ENCODE measurements at regions not wholly inside any gene's neighbourhood (a gene's known extent, or its start where the extent isn't known, plus 50 kb on each side); places are given as distances from the start of the nearest gene placed in this dataset.

- DNase-seq (no peak), ATAC-seq (no peak)
- no peaks in the 10 kb centered on the region for H3K9me3 ChIP-seq
- H3K4me1 ChIP-seq: no peaks in the 10 kb centered on the region
- intact Hi-C loops (cut with DNase I): no loop called here
- H3K27ac ChIP-seq: no peak overlapping the region
- WGBS, 3 donors: 80 to 86% (median 84%) methylated on average over 24 of the region's 24 CpGs
- peaks cover 0 to 5% (median 0%) of the 10 kb centered on the region in 3 donors for H3K27me3 ChIP-seq (ENCODE audit: insufficient read depth in 3 of 3, low read length in 2 of 3)
- no peak overlapping the region for H3K4me3 ChIP-seq
- no peaks in the 10 kb centered on the region for H3K36me3 ChIP-seq (ENCODE audit: insufficient read depth in 1 of 2, low read depth in 1 of 2)
- no peak for TF ChIP-seq CTCF (IDR thresholded peaks at IDR 0.05)
Observed at GRCh38 chr10:128475686-128476367, 349.6 kb upstream of the MKI67 start.

GRCh38 chr10:128476368-128476725 lies 350.1 kb upstream of the MKI67 start:
- no peak for TF ChIP-seq CTCF (IDR thresholded peaks at IDR 0.05)
- ATAC-seq (no peak), DNase-seq (no peak)
- H3K4me1 ChIP-seq: no peaks in the 10 kb centered on the region
- intact Hi-C loops (cut with DNase I): no loop called here
- H3K9me3 ChIP-seq: no peaks in the 10 kb centered on the region
- no peak overlapping the region for H3K4me3 ChIP-seq
- H3K27me3 ChIP-seq (ENCODE audit: insufficient read depth in 3 of 3, low read length in 2 of 3): peaks cover 0 to 3% (median 0%) of the 10 kb centered on the region in 3 donors
- WGBS, 3 donors: 72 to 77% (median 73%) methylated on average over 7 of the region's 7 CpGs
- no peaks in the 10 kb centered on the region for H3K36me3 ChIP-seq (ENCODE audit: insufficient read depth in 1 of 2, low read depth in 1 of 2)
- H3K27ac ChIP-seq: no peak overlapping the region

DNA sequence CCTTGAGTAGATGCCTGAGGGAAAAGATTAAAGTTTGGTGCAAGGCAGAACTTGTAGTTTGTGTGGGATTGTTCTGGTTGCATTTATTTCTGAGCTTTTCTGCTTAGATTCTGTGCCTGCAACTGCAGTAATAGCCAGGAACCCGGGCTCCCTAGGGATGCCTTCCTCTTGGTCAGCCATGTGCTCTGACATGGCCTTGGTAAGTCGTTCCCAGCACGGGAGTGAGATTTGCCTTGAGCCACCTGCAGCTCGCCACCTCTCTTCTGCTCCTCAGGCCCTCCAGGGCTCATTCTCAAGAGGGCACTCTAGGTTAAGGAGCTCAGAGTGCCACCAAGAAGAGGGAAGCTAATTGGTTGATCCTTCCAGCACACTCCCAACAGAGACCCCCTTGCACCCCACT lies 350.6 kb upstream of the MKI67 start:
- DNase-seq (no peak), ATAC-seq (no peak)
- no peak overlapping the region for H3K27ac ChIP-seq
- H3K36me3 ChIP-seq (ENCODE audit: insufficient read depth in 1 of 2, low read depth in 1 of 2): no peaks in the 10 kb centered on the region
- intact Hi-C loops (cut with DNase I): no loop called here
- H3K27me3 ChIP-seq (ENCODE audit: insufficient read depth in 3 of 3, low read length in 2 of 3): peaks cover 0 to 3% (median 0%) of the 10 kb centered on the region in 3 donors
- no peak overlapping the region for H3K4me3 ChIP-seq
- TF ChIP-seq CTCF (IDR thresholded peaks at IDR 0.05): no peak
- WGBS, 3 donors: 55 to 69% (median 61%) methylated on average over 4 of the region's 4 CpGs
- no peaks in the 10 kb centered on the region for H3K4me1 ChIP-seq
- no peaks in the 10 kb centered on the region for H3K9me3 ChIP-seq

DNA sequence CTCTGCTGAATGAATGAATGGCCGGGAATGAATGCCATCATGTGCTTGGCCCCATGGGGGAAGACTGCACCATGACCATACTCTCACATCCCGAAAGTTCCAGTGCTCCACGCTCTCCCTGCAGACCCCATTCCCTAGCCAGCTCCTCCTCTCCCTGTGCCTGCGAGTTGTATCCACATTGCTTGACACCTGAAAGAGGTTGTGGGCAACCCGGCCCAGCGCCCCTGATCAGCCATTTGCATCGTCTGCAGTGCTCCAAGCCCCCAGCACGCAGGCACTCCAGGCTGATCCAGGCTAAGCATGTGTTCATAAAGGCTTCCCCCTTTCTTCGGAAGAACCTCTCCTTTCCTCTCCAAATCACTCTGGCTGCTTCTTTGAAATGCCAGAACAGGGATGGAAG lies 354.4 kb upstream of the MKI67 start:
- no peak for TF ChIP-seq CTCF (IDR thresholded peaks at IDR 0.05)
- Histone ChIP-seq H3K4me1 (no peaks in the 10 kb centered on the region), H3K27ac (no peak overlapping the region), H3K27me3 (ENCODE audit: insufficient read depth in 3 of 3, low read length in 2 of 3) (peaks cover 0 to 4% (median 0%) of the 10 kb centered on the region in 3 donors), H3K36me3 (ENCODE audit: insufficient read depth in 1 of 2, low read depth in 1 of 2) (no peaks in the 10 kb centered on the region), H3K4me3 (no peak overlapping the region), H3K9me3 (no peaks in the 10 kb centered on the region)
- ATAC-seq (no peak), DNase-seq (no peak)
- intact Hi-C loops (cut with DNase I): no loop called here
- WGBS, 3 donors: 82 to 88% (median 87%) methylated on average over 9 of the region's 9 CpGs
